ENCODE measurements at regions not wholly inside any gene's neighbourhood (a gene's known extent, or its start where the extent isn't known, plus 50 kb on each side); places are given as distances from the start of the nearest gene placed in this dataset.

GRCh38 chr9:107628444-107628843, 138.9 kb upstream of the KLF4 start:
- TF ChIP-seq, protein P1, sequence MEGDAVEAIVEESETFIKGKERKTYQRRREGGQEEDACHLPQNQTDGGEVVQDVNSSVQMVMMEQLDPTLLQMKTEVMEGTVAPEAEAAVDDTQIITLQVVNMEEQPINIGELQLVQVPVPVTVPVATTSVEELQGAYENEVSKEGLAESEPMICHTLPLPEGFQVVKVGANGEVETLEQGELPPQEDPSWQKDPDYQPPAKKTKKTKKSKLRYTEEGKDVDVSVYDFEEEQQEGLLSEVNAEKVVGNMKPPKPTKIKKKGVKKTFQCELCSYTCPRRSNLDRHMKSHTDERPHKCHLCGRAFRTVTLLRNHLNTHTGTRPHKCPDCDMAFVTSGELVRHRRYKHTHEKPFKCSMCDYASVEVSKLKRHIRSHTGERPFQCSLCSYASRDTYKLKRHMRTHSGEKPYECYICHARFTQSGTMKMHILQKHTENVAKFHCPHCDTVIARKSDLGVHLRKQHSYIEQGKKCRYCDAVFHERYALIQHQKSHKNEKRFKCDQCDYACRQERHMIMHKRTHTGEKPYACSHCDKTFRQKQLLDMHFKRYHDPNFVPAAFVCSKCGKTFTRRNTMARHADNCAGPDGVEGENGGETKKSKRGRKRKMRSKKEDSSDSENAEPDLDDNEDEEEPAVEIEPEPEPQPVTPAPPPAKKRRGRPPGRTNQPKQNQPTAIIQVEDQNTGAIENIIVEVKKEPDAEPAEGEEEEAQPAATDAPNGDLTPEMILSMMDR (conservative IDR thresholded peaks at IDR 0.05 in 1 of 2, IDR thresholded peaks at IDR 0.05 in 1 of 2; ENCODE audit: extremely low read depth in 1 of 2, insufficient read depth in 1 of 2, low read depth in 1 of 2, low read length in 2 of 2) = no peak
- no peak for TF ChIP-seq EZH2 (IDR thresholded peaks at IDR 0.05; ENCODE audit: borderline replicate concordance, low read length)
